Endothelial cell of umbilical vein (primary cell): ENCODE measurements at regions not wholly inside any gene's neighbourhood (a gene's known extent, or its start where the extent isn't known, plus 50 kb on each side); places are given as distances from the start of the nearest gene placed in this dataset.

ENCODE experiments used
- CTCF ChIP-seq, 2 donors: IDR thresholded peaks; 1 replicate in 1 of 2; 2 replicates in 1 of 2; pipeline ENCODE4 v1.5.1; 2011; ENCODE audit warnings: low read length in 2 of 2, mild to moderate bottlenecking in 2 of 2, moderate library complexity in 2 of 2, control low read depth in 1 of 2, inconsistent platforms in 1 of 2, low read depth in 1 of 2; ENCODE audit not compliant: insufficient read depth in 1 of 2; ENCODE audit errors: extremely low read depth in 1 of 2
- EZH2 ChIP-seq: IDR thresholded peaks from 2 replicates; pipeline ENCODE4 v1.6.1; 2012; ENCODE audit warnings: borderline replicate concordance, low read depth, mild to moderate bottlenecking, moderate library complexity, low read length, inconsistent platforms; ENCODE audit not compliant: severe bottlenecking
- MAX ChIP-seq: IDR thresholded peaks from 2 replicates; pipeline ENCODE4 v1.6.1; 2011; ENCODE audit not compliant: insufficient read depth, insufficient read length
- POLR2A ChIP-seq: IDR thresholded peaks from 2 replicates; pipeline ENCODE4 v1.6.1; 2012; ENCODE audit warnings: low read depth, mild to moderate bottlenecking, control low read depth, low read length
- POLR2AphosphoS5 ChIP-seq: IDR thresholded peaks from 2 replicates; pipeline ENCODE4 v1.6.1; 2012; ENCODE audit warnings: low read depth, mild to moderate bottlenecking, control low read depth, low read length, moderate library complexity; ENCODE audit not compliant: insufficient read depth

DNA sequence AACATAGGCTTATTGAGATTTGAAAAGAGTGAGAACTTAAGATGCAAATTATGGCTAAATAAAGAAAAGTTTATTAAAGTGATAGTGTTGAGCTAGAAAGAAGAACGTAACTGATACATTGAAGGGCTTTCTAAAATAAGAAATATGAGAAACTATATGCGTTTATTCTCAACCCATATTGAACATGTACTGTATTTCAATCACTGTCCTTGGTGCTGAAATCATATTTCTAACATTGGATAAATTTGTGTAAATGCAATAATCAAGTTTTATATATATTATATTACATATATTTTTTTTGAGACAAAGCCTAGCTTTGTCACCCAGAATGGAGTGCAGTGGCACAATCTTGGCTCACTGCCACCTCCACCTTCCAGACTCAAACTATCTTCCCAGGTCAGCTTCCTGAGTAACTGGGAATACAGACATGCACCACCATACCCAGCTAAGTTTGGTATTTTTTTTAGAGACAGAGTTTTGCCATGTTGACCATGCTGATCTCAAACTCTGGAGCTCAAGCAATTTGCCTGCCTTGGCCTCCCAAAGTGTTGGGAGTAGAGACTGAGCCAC is 1065.8 kb downstream of the REEP3 start:
- TF ChIP-seq CTCF (IDR thresholded peaks at IDR 0.05; ENCODE audit: extremely low read depth in 1 of 2, insufficient read depth in 1 of 2, low read depth in 1 of 2, low read length in 2 of 2) (no peak), POLR2AphosphoS5 (no peak), POLR2A (no peak), MAX (no peak), EZH2 (no peak)
